ENCODE measurements at regions not wholly inside any gene's neighbourhood (a gene's known extent, or its start where the extent isn't known, plus 50 kb on each side); places are given as distances from the start of the nearest gene placed in this dataset.

GRCh38 chr5:39980056-39980455, 555.3 kb upstream of the DAB2 start:
- DNase-seq (no peak), ATAC-seq (no peak)
- CTCF ChIA-PET: no interaction called here
- Mint-ChIP-seq H3K4me1 (no peaks in the 10 kb centered on the region), H3K27me3 (peaks cover 1% of the 10 kb centered on the region), H3K4me3 (no peak overlapping the region), H3K27ac (no peak overlapping the region), H3K9me3 (ENCODE audit: low read depth) (no peaks in the 10 kb centered on the region), H3K36me3 (peaks cover 1% of the 10 kb centered on the region)

DNA sequence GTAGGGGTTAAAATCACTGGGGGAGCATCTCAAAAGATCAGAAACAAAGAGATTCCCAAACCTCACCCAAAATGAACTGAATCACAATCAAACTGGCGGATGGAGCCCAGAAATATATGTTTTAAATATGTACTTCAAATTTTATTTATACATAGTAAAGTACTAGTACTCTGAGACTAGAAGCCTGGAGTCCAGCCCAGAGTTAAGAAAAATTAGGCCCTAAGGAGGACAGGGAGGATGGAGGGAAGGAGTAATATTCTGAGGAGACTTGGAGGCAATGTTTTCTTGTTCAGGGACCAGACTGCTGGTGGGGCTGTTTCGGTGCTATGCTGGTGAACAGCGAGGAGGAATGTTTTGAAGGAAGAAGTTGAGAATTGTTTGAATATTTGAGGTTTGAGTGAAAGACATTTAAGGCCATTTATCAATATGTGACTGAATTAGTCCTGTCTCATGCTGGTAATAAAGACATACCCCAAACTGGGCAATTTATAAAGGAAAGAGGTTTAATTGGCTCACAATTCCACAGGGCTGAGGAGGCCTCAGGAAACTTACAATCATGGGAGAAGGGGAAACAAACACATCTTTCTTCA, 552.4 kb upstream of the DAB2 start:
- no peaks in the 10 kb centered on the region for H3K27me3 Mint-ChIP-seq
- ATAC-seq: no peak
- CTCF ChIA-PET: no interaction called here
- H3K4me1 Mint-ChIP-seq: no peaks in the 10 kb centered on the region
- H3K4me3 Mint-ChIP-seq: no peak overlapping the region
- peaks cover 1% of the 10 kb centered on the region for H3K36me3 Mint-ChIP-seq
- H3K9me3 Mint-ChIP-seq (ENCODE audit: low read depth): no peaks in the 10 kb centered on the region
- DNase-seq: no peak
- H3K27ac Mint-ChIP-seq: no peak overlapping the region

DNA sequence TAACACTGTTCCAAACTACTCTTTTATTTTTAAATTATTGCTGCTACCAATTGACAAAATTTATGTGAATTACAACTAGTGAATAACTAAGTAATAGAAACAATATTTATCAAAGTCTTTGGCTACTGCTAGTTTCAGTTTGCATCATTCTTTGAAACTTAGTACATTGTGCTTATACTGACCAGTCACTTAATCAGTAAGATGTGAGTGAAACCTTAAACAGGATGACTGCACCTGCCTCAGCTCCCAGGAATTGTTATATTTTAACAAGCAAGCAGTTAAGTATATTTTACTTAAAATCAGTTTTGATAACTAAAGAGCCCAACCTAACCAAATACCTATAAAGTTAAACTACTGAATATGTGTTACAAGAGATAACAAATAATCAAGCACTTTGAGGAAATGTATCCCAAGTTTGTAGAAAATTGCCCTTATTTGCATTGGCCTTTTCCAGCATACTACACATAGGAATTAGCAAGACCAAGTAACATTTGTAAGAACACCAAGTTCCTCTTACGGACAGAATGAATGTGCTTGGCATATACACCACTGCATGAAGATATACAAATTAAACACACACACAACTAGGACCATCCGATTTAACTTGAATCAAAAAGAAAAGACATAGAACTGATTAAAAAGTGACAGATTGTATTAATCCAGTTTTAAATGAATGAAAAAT, 545.5 kb upstream of the DAB2 start:
- H3K27ac Mint-ChIP-seq: no peak overlapping the region
- no peaks in the 10 kb centered on the region for H3K36me3 Mint-ChIP-seq
- H3K4me1 Mint-ChIP-seq: no peaks in the 10 kb centered on the region
- no peak overlapping the region for H3K4me3 Mint-ChIP-seq
- no peaks in the 10 kb centered on the region for H3K27me3 Mint-ChIP-seq
- CTCF ChIA-PET: no interaction called here
- DNase-seq (no peak), ATAC-seq (no peak)
- H3K9me3 Mint-ChIP-seq (ENCODE audit: low read depth): no peaks in the 10 kb centered on the region

GRCh38 chr5:39968381-39968780, 543.6 kb upstream of the DAB2 start:
- H3K9me3 Mint-ChIP-seq (ENCODE audit: low read depth): no peaks in the 10 kb centered on the region
- CTCF ChIA-PET: no interaction called here
- no peak overlapping the region for H3K4me3 Mint-ChIP-seq
- H3K27ac Mint-ChIP-seq: no peak overlapping the region
- H3K27me3 Mint-ChIP-seq: no peaks in the 10 kb centered on the region
- ATAC-seq: no peak
- no peaks in the 10 kb centered on the region for H3K4me1 Mint-ChIP-seq
- no peaks in the 10 kb centered on the region for H3K36me3 Mint-ChIP-seq
- DNase-seq: no peak

- H3K4me3 Mint-ChIP-seq: no peak overlapping the region
- H3K4me1 Mint-ChIP-seq: no peaks in the 10 kb centered on the region
- H3K27ac Mint-ChIP-seq: no peak overlapping the region
- ATAC-seq (no peak), DNase-seq (no peak)
- CTCF ChIA-PET: no interaction called here
- peaks cover 5% of the 10 kb centered on the region for H3K36me3 Mint-ChIP-seq
- no peaks in the 10 kb centered on the region for H3K27me3 Mint-ChIP-seq
- H3K9me3 Mint-ChIP-seq (ENCODE audit: low read depth): peaks cover 2% of the 10 kb centered on the region
Observed at GRCh38 chr5:39955156-39955555, 530.4 kb upstream of the DAB2 start.

GRCh38 chr5:39951070-39951469, 526.3 kb upstream of the DAB2 start:
- DNase-seq (no peak), ATAC-seq (no peak)
- Mint-ChIP-seq H3K4me1 (peaks cover 2% of the 10 kb centered on the region), H3K27me3 (no peaks in the 10 kb centered on the region), H3K9me3 (ENCODE audit: low read depth) (peaks cover 2% of the 10 kb centered on the region), H3K27ac (no peak overlapping the region), H3K4me3 (no peak overlapping the region), H3K36me3 (peaks cover 5% of the 10 kb centered on the region)
- CTCF ChIA-PET: interaction anchor here (1.0 kb wide), 1 partner anchor 738 kb away, joined by 3 read pairs; no protein-coding TSS in a partner anchor

- CTCF ChIA-PET: interaction anchor here (0.6 to 2.0 kb wide), 21 partner anchors 8 to 1169 kb away, joined by 3 to 17 read pairs (median 4); no protein-coding TSS in a partner anchor
- H3K27me3 Mint-ChIP-seq: no peaks in the 10 kb centered on the region
- peaks cover 5% of the 10 kb centered on the region for H3K36me3 Mint-ChIP-seq
- H3K9me3 Mint-ChIP-seq (ENCODE audit: low read depth): no peaks in the 10 kb centered on the region
- H3K4me3 Mint-ChIP-seq: no peak overlapping the region
- DNase-seq (peak; percentile 69), ATAC-seq (peak; percentile 89)
- peak overlapping the region; percentile 5 for H3K27ac Mint-ChIP-seq
- H3K4me1 Mint-ChIP-seq: peaks cover 2% of the 10 kb centered on the region
Observed at GRCh38 chr5:39948867-39949468, 524.2 kb upstream of the DAB2 start.

GRCh38 chr5:39948341-39948740, 523.6 kb upstream of the DAB2 start:
- no peak for DNase-seq
- Mint-ChIP-seq H3K36me3 (peaks cover 5% of the 10 kb centered on the region), H3K9me3 (ENCODE audit: low read depth) (no peaks in the 10 kb centered on the region), H3K27me3 (no peaks in the 10 kb centered on the region), H3K27ac (no peak overlapping the region), H3K4me3 (no peak overlapping the region), H3K4me1 (peaks cover 2% of the 10 kb centered on the region)
- ATAC-seq: no peak
- CTCF ChIA-PET: interaction anchor here (0.6 to 2.0 kb wide), 16 partner anchors 10 to 1169 kb away, joined by 3 to 17 read pairs (median 4); no protein-coding TSS in a partner anchor

- Mint-ChIP-seq H3K36me3 (peaks cover 5% of the 10 kb centered on the region), H3K4me1 (peaks cover 2% of the 10 kb centered on the region), H3K27ac (no peak overlapping the region), H3K9me3 (ENCODE audit: low read depth) (no peaks in the 10 kb centered on the region), H3K27me3 (no peaks in the 10 kb centered on the region), H3K4me3 (no peak overlapping the region)
- DNase-seq (no peak), ATAC-seq (no peak)
- CTCF ChIA-PET: interaction anchor here (1.1 to 2.0 kb wide), 5 partner anchors 16 to 792 kb away, joined by 3 to 12 read pairs (median 4); no protein-coding TSS in a partner anchor
Observed at GRCh38 chr5:39947657-39948056, 522.9 kb upstream of the DAB2 start.

- Mint-ChIP-seq H3K4me1 (peaks cover 2% of the 10 kb centered on the region), H3K36me3 (peaks cover 3% of the 10 kb centered on the region), H3K4me3 (no peak overlapping the region), H3K9me3 (ENCODE audit: low read depth) (no peaks in the 10 kb centered on the region), H3K27me3 (no peaks in the 10 kb centered on the region), H3K27ac (no peak overlapping the region)
- no peak for ATAC-seq
- CTCF ChIA-PET: interaction anchor here (0.8 kb wide), 1 partner anchor 257 kb away, joined by 3 read pairs; no protein-coding TSS in a partner anchor
- no peak for DNase-seq
Observed at GRCh38 chr5:39946356-39947045, 521.7 kb upstream of the DAB2 start.

GRCh38 chr5:39945870-39946269, 521.1 kb upstream of the DAB2 start:
- DNase-seq: no peak

DNA sequence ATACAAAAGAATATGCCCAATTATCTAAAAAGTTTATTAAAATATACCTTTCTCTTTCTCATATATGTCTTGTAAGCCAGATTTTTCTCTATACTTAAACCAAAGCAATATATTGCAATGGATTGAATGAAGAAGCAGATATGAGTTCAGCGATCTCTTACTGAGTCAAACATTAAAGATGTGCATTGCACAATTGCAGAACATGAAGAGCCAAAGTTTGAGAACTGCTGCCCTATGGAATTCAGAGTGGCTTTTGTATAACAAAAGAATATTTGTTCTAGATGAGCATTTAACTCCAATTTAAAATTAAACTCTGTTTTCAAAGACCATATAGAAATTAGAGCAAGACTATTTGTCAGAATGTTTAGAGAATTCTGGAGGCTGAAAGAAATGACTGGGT, 519.0 kb upstream of the DAB2 start:
- ATAC-seq (no peak), DNase-seq (no peak)
- Mint-ChIP-seq H3K9me3 (ENCODE audit: low read depth) (no peaks in the 10 kb centered on the region), H3K27me3 (no peaks in the 10 kb centered on the region), H3K4me3 (no peak overlapping the region), H3K4me1 (no peaks in the 10 kb centered on the region), H3K27ac (no peak overlapping the region), H3K36me3 (no peaks in the 10 kb centered on the region)
- CTCF ChIA-PET: no interaction called here

More at GRCh38 chr5:39945870-39946269, 521.1 kb upstream of the DAB2 start:
- Mint-ChIP-seq H3K9me3 (ENCODE audit: low read depth) (no peaks in the 10 kb centered on the region), H3K36me3 (peaks cover 1% of the 10 kb centered on the region), H3K4me3 (no peak overlapping the region), H3K4me1 (peaks cover 2% of the 10 kb centered on the region), H3K27me3 (no peaks in the 10 kb centered on the region), H3K27ac (no peak overlapping the region)
- CTCF ChIA-PET: interaction anchor here (0.8 kb wide), 1 partner anchor 257 kb away, joined by 3 read pairs; no protein-coding TSS in a partner anchor
- no peak for ATAC-seq

DNA sequence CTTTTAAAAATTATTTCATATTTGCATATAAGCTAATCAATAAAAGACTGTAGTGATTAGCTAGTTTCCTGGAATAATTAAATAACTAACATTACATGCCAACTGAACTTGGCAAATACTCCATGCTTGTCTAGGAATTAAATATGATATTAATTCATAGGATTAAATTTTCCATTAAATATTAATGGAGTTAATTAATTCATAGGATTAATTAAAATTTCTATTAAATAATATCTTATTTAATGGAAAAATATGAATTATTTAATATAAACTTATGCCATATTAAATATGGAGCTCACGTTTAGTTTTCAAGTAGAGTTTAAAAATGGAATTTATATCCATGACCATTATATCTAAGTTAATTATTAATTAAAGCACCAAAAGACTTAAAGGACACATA, 517.8 kb upstream of the DAB2 start:
- no peak for DNase-seq
- no peak for ATAC-seq
- no peaks in the 10 kb centered on the region for H3K27me3 Mint-ChIP-seq
- H3K27ac Mint-ChIP-seq: no peak overlapping the region
- H3K4me1 Mint-ChIP-seq: no peaks in the 10 kb centered on the region
- H3K9me3 Mint-ChIP-seq (ENCODE audit: low read depth): no peaks in the 10 kb centered on the region
- no peaks in the 10 kb centered on the region for H3K36me3 Mint-ChIP-seq
- H3K4me3 Mint-ChIP-seq: no peak overlapping the region
- CTCF ChIA-PET: no interaction called here

All from activated CD8-positive, alpha-beta memory T cell treated with anti-CD3 and anti-CD28 coated beads, Interleukin-2, amount 10 ng/mL, durations not matched to agents 7 days and 5 days (primary cell).